ENCODE measurements at regions not wholly inside any gene's neighbourhood (a gene's known extent, or its start where the extent isn't known, plus 50 kb on each side); places are given as distances from the start of the nearest gene placed in this dataset.

DNA sequence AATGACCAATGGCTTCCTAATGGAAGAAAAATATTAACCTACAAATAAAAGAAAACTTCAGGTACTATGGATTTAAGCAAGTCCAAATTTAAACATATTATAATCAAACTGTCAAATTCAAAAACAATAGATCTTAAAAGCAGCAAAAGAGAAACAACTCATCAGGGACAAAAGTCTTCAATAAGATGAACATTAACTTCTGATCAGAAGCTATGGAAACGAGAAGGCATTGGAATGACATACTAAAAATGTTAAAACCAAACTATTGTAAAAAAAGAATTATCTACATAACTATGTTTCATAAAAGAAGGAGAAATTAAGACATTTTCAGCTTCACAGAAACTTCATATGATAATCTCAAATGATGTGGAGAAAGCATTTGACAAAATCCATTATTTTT, 334.7 kb downstream of the ANKRD7 start:
- H3K9me3 ChIP-seq (replicated peaks), result no peaks in the 10 kb centered on the region
- H3K27me3 ChIP-seq (replicated peaks), result no peaks in the 10 kb centered on the region
- H3K36me3 ChIP-seq, result no peaks in the 10 kb centered on the region
- no peak for DNase-seq (ENCODE audit: low read depth in 1 of 2, low spot score in 2 of 2)
- H3K4me3 ChIP-seq, result no peak overlapping the region
- no peak overlapping the region for H3K27ac ChIP-seq
- no peaks in the 10 kb centered on the region for H3K4me1 ChIP-seq (replicated peaks)

DNA sequence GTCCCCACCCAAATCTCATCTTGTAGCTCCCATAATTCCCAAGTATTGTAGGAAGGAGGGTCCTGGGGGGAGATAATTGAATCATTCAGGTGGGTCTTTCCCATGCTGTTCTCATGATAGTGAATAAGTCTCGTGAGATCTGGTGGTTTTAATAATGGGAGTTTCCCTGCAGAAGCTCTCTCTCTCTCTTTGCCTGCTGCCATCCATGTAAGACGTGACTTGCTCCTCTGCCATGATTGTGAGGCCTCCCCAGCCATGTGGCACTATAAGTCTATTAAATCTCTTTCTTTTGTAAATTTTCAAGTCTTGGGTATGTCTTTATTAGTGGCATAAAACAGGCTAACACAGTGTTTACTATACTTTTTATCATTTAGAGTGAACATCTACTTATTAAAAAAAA, 338.8 kb downstream of the ANKRD7 start:
- Histone ChIP-seq H3K4me1 (replicated peaks) (no peaks in the 10 kb centered on the region), H3K27ac (no peak overlapping the region), H3K9me3 (replicated peaks) (no peaks in the 10 kb centered on the region; the same call in 1 of the 2 replicates), H3K27me3 (replicated peaks) (no peaks in the 10 kb centered on the region), H3K36me3 (no peaks in the 10 kb centered on the region), H3K4me3 (no peak overlapping the region)
- DNase-seq (ENCODE audit: low read depth in 1 of 2, low spot score in 2 of 2), result no peak

DNA sequence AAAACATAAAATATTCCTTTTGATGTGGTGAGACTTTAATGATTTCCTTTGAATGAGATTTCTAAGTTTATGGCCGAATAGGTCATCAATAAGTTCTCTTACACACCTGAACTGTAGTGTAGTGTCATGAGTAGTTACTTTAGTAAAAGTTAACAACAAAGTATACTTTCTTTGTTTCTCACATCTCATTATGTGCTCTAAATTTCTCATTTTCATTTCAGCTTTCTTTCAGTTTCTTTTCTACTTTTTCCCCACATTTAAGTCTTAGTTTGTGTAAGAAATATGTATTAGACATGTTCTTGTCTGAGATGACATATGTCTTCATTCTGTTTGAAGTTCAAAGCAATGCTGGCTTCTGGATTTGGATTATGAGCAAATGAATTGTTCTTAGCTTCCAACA, 348.1 kb downstream of the ANKRD7 start:
- Histone ChIP-seq H3K27ac (no peak overlapping the region), H3K27me3 (replicated peaks) (no peaks in the 10 kb centered on the region), H3K4me1 (replicated peaks) (no peaks in the 10 kb centered on the region), H3K36me3 (no peaks in the 10 kb centered on the region), H3K4me3 (no peak overlapping the region), H3K9me3 (replicated peaks) (no peaks in the 10 kb centered on the region)
- DNase-seq (ENCODE audit: low read depth in 1 of 2, low spot score in 2 of 2), result no peak

DNA sequence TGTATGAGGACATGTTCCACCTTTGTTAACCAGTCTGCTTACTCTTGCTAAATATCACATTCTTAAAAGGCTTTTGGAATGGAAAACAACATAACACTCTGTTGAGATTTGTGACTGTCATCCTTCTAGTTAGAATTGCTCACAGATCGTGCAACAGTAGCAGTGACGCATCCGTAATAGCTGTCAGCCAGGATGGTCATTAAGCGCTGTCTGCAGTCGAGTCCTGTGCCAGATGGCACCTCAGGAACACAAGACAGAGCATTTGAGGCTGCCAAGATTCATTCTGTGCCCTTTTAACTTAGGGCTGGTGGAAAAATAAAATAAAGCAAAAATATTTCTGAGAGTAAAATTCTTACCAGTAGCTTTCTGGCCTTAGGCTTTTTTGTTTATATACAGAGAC, 348.6 kb downstream of the ANKRD7 start:
- no peaks in the 10 kb centered on the region for H3K4me1 ChIP-seq (replicated peaks)
- no peak overlapping the region for H3K27ac ChIP-seq
- no peaks in the 10 kb centered on the region for H3K36me3 ChIP-seq
- H3K9me3 ChIP-seq (replicated peaks), result no peaks in the 10 kb centered on the region
- H3K4me3 ChIP-seq, result no peak overlapping the region
- no peaks in the 10 kb centered on the region for H3K27me3 ChIP-seq (replicated peaks)
- DNase-seq (ENCODE audit: low read depth in 1 of 2, low spot score in 2 of 2), result no peak

DNA sequence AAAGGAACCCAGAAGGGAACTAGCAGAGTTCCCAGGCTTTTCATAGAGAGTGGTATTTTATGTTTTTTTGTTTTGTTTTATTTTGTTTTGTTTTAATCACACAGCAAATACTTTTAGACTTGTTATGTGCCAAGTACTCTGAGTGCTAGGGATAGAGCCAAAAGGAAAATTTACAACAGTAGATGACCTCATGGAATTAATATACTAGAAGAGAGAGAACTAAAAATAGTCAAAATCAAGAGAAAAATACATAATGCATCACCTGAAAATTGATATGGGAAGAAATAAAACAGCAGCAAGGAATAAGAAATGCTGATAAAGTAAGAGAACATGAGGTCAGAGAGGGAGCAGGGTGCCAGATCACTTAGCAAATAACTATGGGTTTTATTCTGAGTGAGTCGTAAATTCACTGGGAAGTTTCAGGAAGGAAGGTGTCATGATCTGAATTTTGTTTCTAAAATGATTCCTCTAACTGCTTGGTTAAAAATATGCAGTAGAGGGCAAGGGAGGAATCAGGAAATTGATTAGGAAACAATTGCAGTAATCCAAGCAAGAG, 351.0 kb downstream of the ANKRD7 start:
- no peak overlapping the region for H3K27ac ChIP-seq
- no peaks in the 10 kb centered on the region for H3K9me3 ChIP-seq (replicated peaks)
- no peak overlapping the region for H3K4me3 ChIP-seq
- no peaks in the 10 kb centered on the region for H3K36me3 ChIP-seq
- H3K4me1 ChIP-seq (replicated peaks), result no peaks in the 10 kb centered on the region
- H3K27me3 ChIP-seq (replicated peaks), result no peaks in the 10 kb centered on the region
- no peak for DNase-seq (ENCODE audit: low read depth in 1 of 2, low spot score in 2 of 2)

DNA sequence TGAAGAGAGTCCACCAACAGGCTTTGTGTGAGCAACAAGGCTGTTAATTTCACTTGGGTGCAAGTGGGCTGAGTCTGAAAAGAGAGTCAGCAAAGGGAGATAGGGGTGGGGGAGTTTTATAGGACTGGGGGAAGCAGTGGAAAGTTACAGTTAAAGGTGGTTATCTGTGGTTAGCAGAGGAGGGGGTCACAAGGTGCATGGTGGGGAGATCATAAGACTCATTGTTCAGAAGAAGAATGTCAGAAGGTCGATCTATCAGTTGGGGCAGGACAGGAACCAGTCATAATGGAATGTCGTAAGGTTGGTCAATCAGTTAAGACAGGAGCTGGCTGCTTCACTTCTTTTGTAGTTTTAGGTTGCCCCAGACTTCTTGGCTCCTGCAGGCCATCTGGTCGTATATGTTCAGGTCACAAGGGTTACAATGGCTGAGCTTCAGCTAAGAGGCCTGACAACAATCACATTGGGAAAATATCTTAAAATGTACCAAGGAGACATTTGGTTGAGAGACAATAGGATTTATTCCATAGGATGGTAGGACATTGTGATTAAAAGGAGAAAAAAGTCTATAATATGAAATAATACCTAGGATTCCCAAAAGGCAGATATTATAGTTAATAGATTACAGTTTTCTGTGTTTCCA, 356.4 kb downstream of the ANKRD7 start:
- H3K4me1 ChIP-seq (replicated peaks), result no peaks in the 10 kb centered on the region
- no peaks in the 10 kb centered on the region for H3K36me3 ChIP-seq
- H3K27me3 ChIP-seq (replicated peaks), result no peaks in the 10 kb centered on the region
- no peak overlapping the region for H3K27ac ChIP-seq
- no peak overlapping the region for H3K4me3 ChIP-seq
- no peaks in the 10 kb centered on the region for H3K9me3 ChIP-seq (replicated peaks)
- no peak for DNase-seq (ENCODE audit: low read depth in 1 of 2, low spot score in 2 of 2)

DNA sequence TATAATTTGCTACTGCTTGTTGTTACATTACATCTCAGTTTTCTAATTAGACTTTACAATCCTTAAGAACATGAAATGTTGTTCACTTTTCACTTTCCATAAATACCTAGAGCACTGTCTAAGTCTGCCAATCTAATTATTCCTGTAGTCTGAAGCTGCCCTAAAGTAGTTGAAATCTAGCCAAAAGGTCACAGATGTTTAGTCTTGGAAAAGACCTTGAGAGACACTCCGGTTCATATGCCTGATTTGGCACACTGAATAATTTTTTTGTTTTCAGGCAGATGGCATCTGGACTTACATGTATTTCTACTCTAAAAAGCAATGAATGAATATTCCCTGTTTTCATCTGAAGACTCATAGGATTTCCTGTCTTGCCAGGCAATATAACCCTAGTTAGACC, 359.1 kb downstream of the ANKRD7 start:
- Histone ChIP-seq H3K9me3 (replicated peaks) (no peaks in the 10 kb centered on the region), H3K4me1 (replicated peaks) (no peaks in the 10 kb centered on the region), H3K27ac (no peak overlapping the region), H3K36me3 (no peaks in the 10 kb centered on the region), H3K27me3 (replicated peaks) (no peaks in the 10 kb centered on the region), H3K4me3 (no peak overlapping the region)
- no peak for DNase-seq (ENCODE audit: low read depth in 1 of 2, low spot score in 2 of 2)

DNA sequence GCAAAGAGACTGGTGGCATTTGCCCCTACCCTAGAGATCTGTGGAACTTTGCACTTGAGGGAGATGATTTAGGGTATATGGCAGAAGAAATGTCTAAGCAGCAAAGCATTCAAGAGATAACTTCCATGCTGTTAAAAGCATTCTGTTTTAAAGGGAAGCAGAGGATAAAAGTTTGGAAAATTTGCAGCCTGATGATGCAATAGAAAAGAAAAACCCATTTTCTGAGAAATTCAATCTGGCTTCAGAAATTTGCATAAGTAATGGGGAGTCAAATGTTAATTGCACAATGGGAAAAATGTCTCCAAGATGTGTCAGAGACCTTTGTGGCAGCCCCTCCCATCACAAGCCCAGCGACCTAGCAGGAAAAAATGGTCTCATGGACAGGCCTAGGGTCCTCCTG, 361.7 kb downstream of the ANKRD7 start:
- Histone ChIP-seq H3K36me3 (no peaks in the 10 kb centered on the region), H3K27ac (no peak overlapping the region), H3K9me3 (replicated peaks) (no peaks in the 10 kb centered on the region), H3K4me1 (replicated peaks) (no peaks in the 10 kb centered on the region), H3K27me3 (replicated peaks) (no peaks in the 10 kb centered on the region), H3K4me3 (no peak overlapping the region)
- no peak for DNase-seq (ENCODE audit: low read depth in 1 of 2, low spot score in 2 of 2)

DNA sequence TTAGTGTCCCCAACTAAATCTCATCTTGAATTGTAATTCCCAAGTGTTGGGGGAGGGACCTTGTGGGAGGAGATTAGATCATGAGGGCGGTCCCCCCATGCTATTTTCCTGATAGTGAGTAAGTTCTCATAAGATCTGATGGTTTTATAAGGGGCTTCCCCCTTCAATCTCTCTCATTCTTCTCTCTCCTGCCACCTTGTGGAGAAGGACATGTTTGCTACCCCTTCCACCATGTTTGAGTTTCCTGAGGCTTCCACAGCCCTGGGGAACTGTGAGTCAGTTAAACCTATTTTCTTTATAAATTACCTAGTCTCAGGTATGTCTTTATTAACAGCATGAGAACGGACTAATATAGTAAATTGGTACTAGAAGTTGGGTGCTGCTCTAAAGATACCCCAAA, 365.6 kb downstream of the ANKRD7 start:
- Histone ChIP-seq H3K9me3 (replicated peaks) (no peaks in the 10 kb centered on the region), H3K27me3 (replicated peaks) (no peaks in the 10 kb centered on the region), H3K4me1 (replicated peaks) (no peaks in the 10 kb centered on the region), H3K27ac (no peak overlapping the region), H3K4me3 (no peak overlapping the region), H3K36me3 (no peaks in the 10 kb centered on the region)
- DNase-seq (ENCODE audit: low read depth in 1 of 2, low spot score in 2 of 2), result peak in 1 of 2 experiments; percentile 15

DNA sequence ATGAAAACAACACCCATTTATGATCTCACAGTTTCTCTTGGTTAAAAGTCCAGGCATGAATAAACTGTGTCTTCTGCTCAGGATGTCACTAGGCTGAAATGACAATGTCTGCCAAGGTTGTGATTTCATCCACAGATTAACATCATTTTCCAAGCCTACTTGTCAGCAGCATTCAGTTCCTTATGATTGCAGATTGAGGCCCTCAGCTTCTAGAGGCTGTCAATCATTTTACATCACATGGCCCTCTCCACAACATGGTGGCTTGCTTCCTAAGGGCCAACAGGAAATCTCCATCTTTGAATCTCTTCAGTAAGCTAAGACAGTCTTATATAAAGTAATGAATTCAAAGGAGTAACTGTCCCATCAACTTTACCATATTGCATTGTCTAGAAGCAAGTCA, 377.6 kb downstream of the ANKRD7 start:
- Histone ChIP-seq H3K4me3 (no peak overlapping the region), H3K9me3 (replicated peaks) (no peaks in the 10 kb centered on the region), H3K4me1 (replicated peaks) (no peaks in the 10 kb centered on the region), H3K27me3 (replicated peaks) (no peaks in the 10 kb centered on the region), H3K27ac (no peak overlapping the region), H3K36me3 (no peaks in the 10 kb centered on the region)
- no peak for DNase-seq (ENCODE audit: low read depth in 1 of 2, low spot score in 2 of 2)

DNA sequence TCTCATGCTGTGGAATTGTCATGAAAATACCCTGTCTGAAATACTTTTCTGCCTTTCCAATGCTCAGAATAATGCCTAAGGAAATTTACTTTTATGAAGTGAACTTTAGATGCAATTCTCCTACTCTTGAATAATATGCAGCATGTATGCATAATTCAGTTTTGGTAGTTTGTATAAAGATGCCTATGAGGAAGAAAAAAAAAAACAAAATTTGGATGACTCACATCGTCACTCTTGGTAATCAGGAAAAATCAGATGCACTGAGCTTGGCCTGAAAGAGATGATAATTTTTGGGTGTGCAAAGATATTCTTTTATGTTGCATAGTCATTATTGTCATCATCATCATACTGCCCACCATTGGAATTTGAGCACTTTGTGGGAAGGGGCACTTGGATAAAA, 382.1 kb downstream of the ANKRD7 start:
- Histone ChIP-seq H3K27me3 (replicated peaks) (no peaks in the 10 kb centered on the region), H3K4me1 (replicated peaks) (no peaks in the 10 kb centered on the region), H3K27ac (no peak overlapping the region), H3K4me3 (no peak overlapping the region), H3K9me3 (replicated peaks) (no peaks in the 10 kb centered on the region), H3K36me3 (no peaks in the 10 kb centered on the region)
- no peak for DNase-seq (ENCODE audit: low read depth in 1 of 2, low spot score in 2 of 2)

DNA sequence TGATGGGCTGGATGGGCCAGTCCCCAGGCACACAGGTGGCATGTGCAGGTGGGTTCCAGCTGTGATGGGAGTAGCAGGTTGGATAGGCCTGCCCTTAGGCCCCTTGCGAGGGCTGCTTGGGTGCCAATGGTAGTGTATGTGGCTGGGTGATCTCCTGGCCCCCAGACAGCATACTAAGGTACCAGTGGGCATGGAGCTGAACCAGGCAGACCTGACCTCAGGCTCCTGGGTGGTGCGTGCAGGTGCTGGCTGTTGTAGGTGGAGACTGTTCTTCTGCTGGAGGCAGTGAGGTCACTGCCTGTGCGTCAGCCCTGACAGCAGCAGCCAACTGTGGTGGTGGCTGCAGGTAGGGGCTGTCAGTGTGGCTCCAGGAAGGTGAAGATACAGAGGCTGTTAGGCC, 384.7 kb downstream of the ANKRD7 start:
- DNase-seq (ENCODE audit: low read depth in 1 of 2, low spot score in 2 of 2), result no peak
- Histone ChIP-seq H3K27ac (no peak overlapping the region), H3K36me3 (no peaks in the 10 kb centered on the region), H3K4me3 (no peak overlapping the region), H3K9me3 (replicated peaks) (no peaks in the 10 kb centered on the region), H3K27me3 (replicated peaks) (no peaks in the 10 kb centered on the region), H3K4me1 (replicated peaks) (no peaks in the 10 kb centered on the region)

DNA sequence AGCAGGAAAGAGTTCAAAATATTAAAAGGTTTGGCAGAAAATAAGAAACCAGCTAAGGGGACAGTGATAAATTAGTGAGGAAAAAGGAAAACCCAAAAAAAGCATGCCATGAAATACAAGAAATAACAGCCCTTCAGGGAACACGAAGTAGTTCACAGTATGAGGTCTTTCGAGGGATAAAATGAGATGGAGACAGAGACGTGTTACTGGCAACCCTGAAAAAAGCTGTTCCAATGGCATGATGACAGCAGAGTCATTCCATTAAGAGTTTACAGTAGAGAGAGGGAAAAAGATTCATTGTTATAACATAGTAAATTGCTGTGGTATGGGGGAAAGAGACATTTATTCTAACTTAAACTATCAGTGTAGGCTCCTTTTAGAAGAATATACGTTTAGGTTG, 391.2 kb downstream of the ANKRD7 start:
- H3K27me3 ChIP-seq (replicated peaks), result no peaks in the 10 kb centered on the region
- no peaks in the 10 kb centered on the region for H3K9me3 ChIP-seq (replicated peaks)
- DNase-seq (ENCODE audit: low read depth in 1 of 2, low spot score in 2 of 2), result no peak
- no peaks in the 10 kb centered on the region for H3K36me3 ChIP-seq
- H3K4me3 ChIP-seq, result no peak overlapping the region
- no peaks in the 10 kb centered on the region for H3K4me1 ChIP-seq (replicated peaks)
- H3K27ac ChIP-seq, result no peak overlapping the region

DNA sequence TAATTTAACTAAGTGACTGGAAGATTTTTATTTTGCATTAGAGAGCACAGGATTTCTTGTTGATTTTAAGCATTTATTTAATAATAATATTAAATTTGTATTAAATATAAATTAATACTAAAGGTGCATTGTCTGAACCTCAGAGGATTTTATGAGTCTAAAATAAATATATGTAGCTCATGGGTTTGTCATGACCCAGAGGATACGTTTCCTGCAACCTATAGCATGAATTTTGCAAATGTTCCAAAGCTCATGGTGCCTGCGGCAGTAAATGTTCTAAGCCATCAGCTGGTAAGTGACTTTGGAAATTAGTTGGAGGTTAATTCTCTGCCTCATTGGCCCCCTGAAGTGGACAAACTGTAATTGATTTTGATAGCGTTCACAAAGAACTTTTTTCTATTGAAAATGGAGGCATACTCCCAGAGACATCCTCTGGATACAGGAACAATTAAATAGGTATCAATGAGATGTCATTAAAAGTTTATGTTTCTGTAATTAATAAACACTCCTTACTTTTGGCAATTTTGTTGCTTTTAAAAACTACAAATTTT, 397.4 kb downstream of the ANKRD7 start:
- no peaks in the 10 kb centered on the region for H3K9me3 ChIP-seq (replicated peaks)
- H3K27ac ChIP-seq, result no peak overlapping the region
- H3K4me1 ChIP-seq (replicated peaks), result no peaks in the 10 kb centered on the region
- DNase-seq (ENCODE audit: low read depth in 1 of 2, low spot score in 2 of 2), result no peak
- no peaks in the 10 kb centered on the region for H3K36me3 ChIP-seq
- H3K27me3 ChIP-seq (replicated peaks), result no peaks in the 10 kb centered on the region
- no peak overlapping the region for H3K4me3 ChIP-seq

DNA sequence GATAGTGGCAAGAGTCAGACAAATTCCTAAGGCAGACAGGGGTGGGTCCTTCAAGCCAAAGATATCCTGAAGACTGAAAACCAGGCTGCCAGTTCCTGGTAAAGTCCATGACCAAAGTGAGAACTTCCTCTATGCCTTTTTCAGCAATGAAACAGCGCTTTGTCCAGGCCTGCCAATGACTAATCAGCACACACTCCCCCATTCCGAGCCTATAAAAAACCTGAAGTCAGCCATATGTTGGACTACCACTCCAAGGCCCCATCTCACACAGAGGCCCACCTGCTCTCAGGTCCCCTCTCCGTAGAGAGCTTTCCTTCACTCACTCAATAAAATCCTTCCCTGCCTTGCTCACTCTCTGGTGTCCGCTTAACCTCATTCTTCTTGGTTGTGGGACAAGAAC, 402.2 kb downstream of the ANKRD7 start:
- no peaks in the 10 kb centered on the region for H3K36me3 ChIP-seq
- no peak for DNase-seq (ENCODE audit: low read depth in 1 of 2, low spot score in 2 of 2)
- H3K27me3 ChIP-seq (replicated peaks), result no peaks in the 10 kb centered on the region
- no peak overlapping the region for H3K4me3 ChIP-seq
- H3K9me3 ChIP-seq (replicated peaks), result no peaks in the 10 kb centered on the region
- no peaks in the 10 kb centered on the region for H3K4me1 ChIP-seq (replicated peaks)
- no peak overlapping the region for H3K27ac ChIP-seq
